A549 (cell line): ENCODE measurements at regions not wholly inside any gene's neighbourhood (a gene's known extent, or its start where the extent isn't known, plus 50 kb on each side); places are given as distances from the start of the nearest gene placed in this dataset.

ENCODE experiments used
- ATAC-seq, 2 experiments: fragments of 200-7000 bp in 1 of 2; fragments of >200 bp in 1 of 2; cut with Nextera tagmentation in 1 of 2; cut with Tn5 transposase in 1 of 2; 3 replicates each; pipeline versions ENCODE4 v1.8.0 to v1.9.1; 2018 to 2020; ENCODE audit warnings: mild to moderate bottlenecking in 1 of 2, moderate library complexity in 1 of 2
- CTCF ChIA-PET: fragments of 300-600 bp; sonication (Branson Sonifier 250); formaldehyde crosslinking; extraction: SDS; loops from one replicate; lab custom pipeline; 2021; ENCODE audit warnings: antibody characterized with exemption, inconsistent platforms; lab: Yijun Ruan, JAX
- POLR2A ChIA-PET: fragments of 350-600 bp; formaldehyde crosslinking; extraction: SDS; loops from one replicate; lab custom pipeline; 2021; ENCODE audit warnings: antibody characterized with exemption, inconsistent platforms; lab: Yijun Ruan, JAX
- DNase-seq, 2 experiments: peaks; one replicate each; pipeline versions ENCODE4 v3.0.0 to v3.0.0-alpha.2; 2011 to 2016; ENCODE audit warnings: low read depth in 1 of 2, low spot score in 1 of 2
- FAIRE-seq: peaks from 2 replicates; lab custom pipeline; 2011; peaks lifted over from hg19 to GRCh38; lab: Jason Lieb, UNC
- H3K27ac ChIP-seq, 2 experiments: fragments of >200 bp; sonication (Bioruptor Twin); formaldehyde crosslinking; 3 replicates each; pipeline ENCODE4 v1.5.1; 2016 to 2017
- H3K4me1 ChIP-seq: fragments of >200 bp; sonication (Bioruptor Twin); formaldehyde crosslinking; 3 replicates; pipeline ENCODE4 v1.6.1; 2016
- H3K4me2 ChIP-seq: fragments of >200 bp; sonication (Bioruptor Twin); formaldehyde crosslinking; 3 replicates; pipeline ENCODE4 v1.6.1; 2016
- H3K4me3 ChIP-seq: fragments of >200 bp; sonication (Bioruptor Twin); formaldehyde crosslinking; 3 replicates; pipeline ENCODE4 v1.5.1; 2016
- H3K9me3 ChIP-seq: fragments of >200 bp; sonication (Bioruptor Twin); formaldehyde crosslinking; 3 replicates; pipeline ENCODE4 v1.6.1; 2016
- CBX2 ChIP-seq: fragments of 200-600 bp; sonication (generic); IDR thresholded peaks from 2 replicates; pipeline ENCODE4 v1.6.1; 2016; ENCODE audit warnings: low read depth, mild to moderate bottlenecking, borderline replicate concordance
- E2F6 ChIP-seq: IDR thresholded peaks from 2 replicates; pipeline ENCODE4 v1.6.1; 2012; ENCODE audit warnings: low read depth, borderline replicate concordance
- EHF ChIP-seq: fragments of 250-450 bp; sonication (Bioruptor Pico); IDR thresholded peaks from 2 replicates; pipeline ENCODE4 v1.5.0; 2020; ENCODE audit warnings: mild to moderate bottlenecking
- EHMT2 ChIP-seq: fragments of 200-600 bp; sonication (generic); IDR thresholded peaks from 2 replicates; pipeline ENCODE4 v1.6.1; 2016; ENCODE audit warnings: antibody characterized with exemption, low read depth, mild to moderate bottlenecking, moderate library complexity
- ELK1 ChIP-seq: fragments of 150-350 bp; IDR thresholded peaks from 2 replicates; pipeline ENCODE4 v1.6.1; 2014; ENCODE audit warnings: low read depth, mild to moderate bottlenecking, low read length
- FOSB ChIP-seq: fragments of 250-450 bp; sonication (Bioruptor Pico); IDR thresholded peaks from 2 replicates; pipeline ENCODE4 v1.5.0; 2020; ENCODE audit warnings: mild to moderate bottlenecking, moderate library complexity
- FOSL2 ChIP-seq, 2 experiments: fragments of 450-650 bp in 1 of 2; fragments of >200 bp in 1 of 2; sonication (Bioruptor Twin) in 1 of 2; formaldehyde crosslinking; IDR thresholded peaks; 2 replicates each; pipeline versions ENCODE4 v1.5.0 to v1.6.1; 2016 to 2020; ENCODE audit warnings: mild to moderate bottlenecking in 1 of 2, moderate library complexity in 1 of 2
- FOXS1 ChIP-seq: fragments of 250-450 bp; sonication (Bioruptor Pico); IDR thresholded peaks from 2 replicates; pipeline ENCODE4 v1.5.0; 2020; ENCODE audit warnings: mild to moderate bottlenecking, moderate library complexity
- GATA3 ChIP-seq: IDR thresholded peaks from 2 replicates; pipeline ENCODE4 v1.6.1; 2012; ENCODE audit warnings: borderline replicate concordance
- HES2 ChIP-seq: fragments of >200 bp; sonication (Bioruptor Twin); formaldehyde crosslinking; IDR thresholded peaks from 2 replicates; pipeline ENCODE4 v1.6.1; 2016
- HEYL ChIP-seq: fragments of 250-450 bp; sonication (Bioruptor Pico); IDR thresholded peaks from 2 replicates; pipeline ENCODE4 v1.8.0; 2021; ENCODE audit warnings: mild to moderate bottlenecking, moderate library complexity
- HMGXB4 ChIP-seq: fragments of 250-450 bp; sonication (Bioruptor Pico); IDR thresholded peaks from 2 replicates; pipeline ENCODE4 v1.5.0; 2021; ENCODE audit warnings: mild to moderate bottlenecking, moderate library complexity, borderline replicate concordance
- HOXA7 ChIP-seq: fragments of 250-450 bp; sonication (Bioruptor Pico); IDR thresholded peaks from 2 replicates; pipeline ENCODE4 v1.5.0; 2020; ENCODE audit warnings: mild to moderate bottlenecking, moderate library complexity
- JUNB ChIP-seq: fragments of >200 bp; sonication (Bioruptor Twin); formaldehyde crosslinking; IDR thresholded peaks from 2 replicates; pipeline ENCODE4 v1.6.1; 2016
- KDM1A ChIP-seq: fragments of 200-600 bp; sonication (generic); IDR thresholded peaks from 2 replicates; pipeline ENCODE4 v1.6.1; 2016; ENCODE audit warnings: low read depth, mild to moderate bottlenecking
- KDM5A ChIP-seq: fragments of 200-600 bp; sonication (generic); IDR thresholded peaks from 2 replicates; pipeline ENCODE4 v1.6.1; 2016; ENCODE audit warnings: antibody characterized with exemption, mild to moderate bottlenecking
- MAX ChIP-seq: IDR thresholded peaks from 2 replicates; pipeline ENCODE4 v1.6.1; 2012
- MAZ ChIP-seq: fragments of 150-350 bp; IDR thresholded peaks from 2 replicates; pipeline ENCODE4 v1.6.1; 2014; ENCODE audit warnings: antibody characterized with exemption, low read depth, low read length, borderline replicate concordance
- MYC ChIP-seq: IDR thresholded peaks from 2 replicates; pipeline ENCODE4 v1.6.1; 2012; ENCODE audit warnings: mild to moderate bottlenecking, inconsistent platforms, low read length, improper control_type of control experiment, borderline replicate concordance
- NFE2L2 ChIP-seq: fragments of 150-350 bp; conservative IDR thresholded peaks from 2 replicates; pipeline ENCODE4 v1.6.1; 2014; ENCODE audit warnings: low read length
- PBX3 ChIP-seq: IDR thresholded peaks from 2 replicates; pipeline ENCODE4 v1.6.1; 2012
- PHF8 ChIP-seq: fragments of 200-600 bp; sonication (generic); IDR thresholded peaks from 2 replicates; pipeline ENCODE4 v1.6.1; 2016; ENCODE audit warnings: low read depth, mild to moderate bottlenecking, antibody characterized with exemption, moderate library complexity, borderline replicate concordance
- POLR2AphosphoS2 ChIP-seq: conservative IDR thresholded peaks from 2 replicates; pipeline ENCODE4 v1.6.1; 2012; ENCODE audit warnings: low read length, improper control_type of control experiment, inconsistent platforms
- RAD21 ChIP-seq, 2 experiments: fragments of >200 bp in 1 of 2; sonication (Bioruptor Twin) in 1 of 2; formaldehyde crosslinking in 1 of 2; IDR thresholded peaks in 1 of 2; conservative IDR thresholded peaks in 1 of 2; 2 replicates in 1 of 2; 3 replicates in 1 of 2; pipeline ENCODE4 v1.6.1; 2012 to 2018; ENCODE audit warnings: inconsistent platforms in 1 of 2
- RARB ChIP-seq: fragments of 250-450 bp; sonication (Bioruptor Pico); IDR thresholded peaks from 2 replicates; pipeline ENCODE4 v1.8.0; 2021; ENCODE audit warnings: mild to moderate bottlenecking, moderate library complexity
- RFX5 ChIP-seq: fragments of 450-650 bp; IDR thresholded peaks from 2 replicates; pipeline ENCODE4 v1.7.1; 2014; ENCODE audit warnings: antibody characterized with exemption, mild to moderate bottlenecking, moderate library complexity
- RNF2 ChIP-seq: fragments of 200-600 bp; sonication (generic); IDR thresholded peaks from 2 replicates; pipeline ENCODE4 v1.6.1; 2016; ENCODE audit warnings: low read depth, mild to moderate bottlenecking, antibody characterized with exemption, moderate library complexity, borderline replicate concordance
- SREBF2 ChIP-seq: fragments of 450-650 bp; IDR thresholded peaks from 2 replicates; pipeline ENCODE4 v1.6.1; 2014; ENCODE audit warnings: mild to moderate bottlenecking, moderate library complexity
- TP53 ChIP-seq: fragments of 250-450 bp; sonication (Bioruptor Pico); IDR thresholded peaks from 2 replicates; pipeline ENCODE4 v1.5.0; 2021; ENCODE audit warnings: mild to moderate bottlenecking, moderate library complexity
- USF2 ChIP-seq: fragments of 450-650 bp; IDR thresholded peaks from 2 replicates; pipeline ENCODE4 v1.6.1; 2014; ENCODE audit warnings: antibody characterized with exemption
- ZC3H11A ChIP-seq: fragments of 450-650 bp; IDR thresholded peaks from 2 replicates; pipeline ENCODE4 v1.6.1; 2014; ENCODE audit warnings: antibody characterized with exemption, mild to moderate bottlenecking
- ZNF302 ChIP-seq: fragments of 250-450 bp; sonication (Bioruptor Pico); IDR thresholded peaks from 2 replicates; pipeline ENCODE4 v1.9.0; 2021; ENCODE audit warnings: inconsistent platforms, mild to moderate bottlenecking, moderate library complexity
- WGBS: methylation state at CpG from one replicate; pipeline ENCODE4 v1.1.6; 2017; ENCODE audit errors: missing lambda C conversion rate; 5-methylcytosine and 5-hydroxymethylcytosine counted together

- WGBS = 61% methylated on average over 4 of the region's 4 CpGs
- FAIRE-seq = no peak
- CTCF ChIA-PET = no interaction called here
- no peak for DNase-seq
- H3K4me1 ChIP-seq = no peaks in the 10 kb centered on the region
- ATAC-seq = no peak
- POLR2A ChIA-PET = no interaction called here
- H3K4me2 ChIP-seq = no peak overlapping the region
- no peak overlapping the region for H3K4me3 ChIP-seq
- H3K27ac ChIP-seq = no peak overlapping the region
- H3K9me3 ChIP-seq = no peaks in the 10 kb centered on the region
- no peak for TF ChIP-seq HOXA7 (CRISPR knock-in tag)
- TF ChIP-seq PHF8 = no peak
- TF ChIP-seq CBX2 = no peak
- no peak for TF ChIP-seq FOSB (CRISPR knock-in tag)
- TF ChIP-seq HMGXB4 (CRISPR knock-in tag) = no peak
- no peak for TF ChIP-seq ELK1
- no peak for TF ChIP-seq USF2
- TF ChIP-seq GATA3 = no peak
- TF ChIP-seq RFX5 = no peak
- TF ChIP-seq ZC3H11A = no peak
- no peak for TF ChIP-seq TP53 (CRISPR knock-in tag)
- TF ChIP-seq KDM5A = no peak
- no peak for TF ChIP-seq HEYL
- no peak for TF ChIP-seq FOSL2 (IDR thresholded peaks at IDR 0.05)
- TF ChIP-seq FOSL2 (CRISPR knock-in tag; IDR thresholded peaks at IDR 0.05) = no peak
- TF ChIP-seq HES2 = no peak
Measured at GRCh38 chr9:79929285-79929684, 357.5 kb downstream of the TLE4 start.

- Histone ChIP-seq H3K27ac (no peak overlapping the region), H3K4me2 (no peak overlapping the region)
- POLR2A ChIA-PET = no interaction called here
- no peak for FAIRE-seq
- TF ChIP-seq PBX3 (no peak), ZNF302 (CRISPR knock-in tag) (no peak), NFE2L2 (no peak), EHF (no peak), SREBF2 (no peak), TP53 (CRISPR knock-in tag) (no peak), MAZ (no peak), RARB (no peak), FOXS1 (no peak), E2F6 (no peak), KDM1A (no peak), MYC (no peak), MAX (no peak), RNF2 (no peak), EHMT2 (no peak), HOXA7 (CRISPR knock-in tag) (no peak), JUNB (no peak), RAD21 (conservative IDR thresholded peaks at IDR 0.05 in 1 of 2, IDR thresholded peaks at IDR 0.05 in 1 of 2) (no peak), POLR2AphosphoS2 (no peak), KDM5A (no peak)
- TF ChIP-seq, all 56 proteins: peak for 0
- 86% methylated on average over 4 of the region's 4 CpGs for WGBS
- Histone ChIP-seq H3K4me1 (no peaks in the 10 kb centered on the region), H3K4me3 (no peak overlapping the region), H3K9me3 (no peaks in the 10 kb centered on the region)
- no peak for DNase-seq
- no peak for ATAC-seq
- CTCF ChIA-PET = no interaction called here
Measured at GRCh38 chr9:79928661-79929223, 357.0 kb downstream of the TLE4 start.
